ENCODE measurements at regions not wholly inside any gene's neighbourhood (a gene's known extent, or its start where the extent isn't known, plus 50 kb on each side); places are given as distances from the start of the nearest gene placed in this dataset.
"Not testable (repeated sequence)": the region's sequence is repeated elsewhere in the genome, so short reads cannot be mapped to it uniquely, and the experiment has no call there.

- ATAC-seq (ENCODE audit: low read depth) (no peak), DNase-seq (ENCODE audit: low spot score) (no peak)
- no peak for TF ChIP-seq CTCF (IDR thresholded peaks at IDR 0.05; ENCODE audit: poor library complexity, severe bottlenecking)
- Histone ChIP-seq H3K36me3 (ENCODE audit: low read depth) (no peaks in the 10 kb centered on the region), H3K27ac (ENCODE audit: poor library complexity, severe bottlenecking) (no peak overlapping the region), H3K27me3 (ENCODE audit: insufficient read depth, poor library complexity, severe bottlenecking) (no peaks in the 10 kb centered on the region), H3K4me3 (ENCODE audit: severe bottlenecking) (no peak overlapping the region), H3K9me3 (ENCODE audit: severe bottlenecking) (no peaks in the 10 kb centered on the region), H3K4me1 (ENCODE audit: insufficient read depth, poor library complexity, severe bottlenecking) (no peaks in the 10 kb centered on the region)
Observed at GRCh38 chr12:60594035-60594711, 998.3 kb downstream of the SLC16A7 start.

GRCh38 chr12:60602601-60603000 is 1006.8 kb downstream of the SLC16A7 start:
- ATAC-seq (ENCODE audit: low read depth), result no peak
- no peaks in the 10 kb centered on the region for H3K36me3 ChIP-seq (ENCODE audit: low read depth)
- H3K9me3 ChIP-seq (ENCODE audit: severe bottlenecking), result no peaks in the 10 kb centered on the region

DNA sequence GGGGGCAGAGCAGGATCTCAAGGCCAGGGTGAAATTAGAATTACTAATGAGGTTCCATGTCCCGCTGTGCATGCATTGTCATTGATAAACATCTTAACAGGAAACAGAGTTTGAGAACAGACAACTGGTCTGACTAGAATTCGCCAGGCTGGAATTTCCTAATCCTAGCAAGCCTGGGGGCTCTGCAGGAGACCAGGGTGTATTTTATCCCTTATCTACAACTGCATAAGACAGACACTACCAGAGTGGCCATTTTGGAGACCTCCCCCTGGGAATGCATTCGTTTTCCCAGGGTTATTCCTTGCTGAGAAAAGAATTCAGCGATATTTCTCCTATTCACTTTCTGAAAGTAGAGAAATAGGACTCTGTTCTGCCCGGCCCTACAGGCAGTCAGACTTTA is 1007.6 kb downstream of the SLC16A7 start:
- H3K36me3 ChIP-seq (ENCODE audit: low read depth); ATAC-seq (ENCODE audit: low read depth); H3K27me3 ChIP-seq (ENCODE audit: insufficient read depth, poor library complexity, severe bottlenecking); DNase-seq (ENCODE audit: low spot score); H3K4me3 ChIP-seq (ENCODE audit: severe bottlenecking); H3K9me3 ChIP-seq (ENCODE audit: severe bottlenecking); H3K4me1 ChIP-seq (ENCODE audit: insufficient read depth, poor library complexity, severe bottlenecking); H3K27ac ChIP-seq (ENCODE audit: poor library complexity, severe bottlenecking): not testable (repeated sequence)

More at GRCh38 chr12:60602601-60603000, 1006.8 kb downstream of the SLC16A7 start:
- Histone ChIP-seq H3K4me3 (ENCODE audit: severe bottlenecking) (no peak overlapping the region), H3K4me1 (ENCODE audit: insufficient read depth, poor library complexity, severe bottlenecking) (no peaks in the 10 kb centered on the region), H3K27me3 (ENCODE audit: insufficient read depth, poor library complexity, severe bottlenecking) (no peaks in the 10 kb centered on the region), H3K27ac (ENCODE audit: poor library complexity, severe bottlenecking) (no peak overlapping the region)
- DNase-seq (ENCODE audit: low spot score), result no peak
- no peak for TF ChIP-seq CTCF (IDR thresholded peaks at IDR 0.05; ENCODE audit: poor library complexity, severe bottlenecking)

DNA sequence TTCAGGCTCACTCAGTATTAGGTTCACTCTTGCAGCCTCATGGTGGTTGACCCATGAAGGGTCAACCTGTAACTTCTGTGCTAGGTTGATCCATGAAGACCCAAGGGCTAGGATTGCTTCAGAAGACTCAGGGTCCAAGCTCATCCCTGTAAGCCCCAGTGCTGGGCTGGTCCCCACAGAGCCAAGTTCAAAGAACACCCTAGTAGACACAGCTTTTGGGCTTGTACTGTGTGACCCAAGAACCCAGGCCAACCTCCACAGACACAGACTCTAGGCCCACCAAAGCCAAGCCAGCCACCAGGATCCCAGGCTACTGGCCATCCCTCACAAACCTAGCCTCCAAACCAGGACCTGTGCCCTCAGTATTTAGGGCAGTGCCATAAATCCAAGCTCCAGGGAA is 1020.6 kb downstream of the SLC16A7 start:
- no peak overlapping the region for H3K4me3 ChIP-seq (ENCODE audit: severe bottlenecking)
- no peak overlapping the region for H3K27ac ChIP-seq (ENCODE audit: poor library complexity, severe bottlenecking)
- DNase-seq (ENCODE audit: low spot score), result no peak
- ATAC-seq (ENCODE audit: low read depth), result no peak
- no peaks in the 10 kb centered on the region for H3K9me3 ChIP-seq (ENCODE audit: severe bottlenecking)
- H3K36me3 ChIP-seq (ENCODE audit: low read depth), result no peaks in the 10 kb centered on the region
- TF ChIP-seq CTCF (IDR thresholded peaks at IDR 0.05; ENCODE audit: poor library complexity, severe bottlenecking), result no peak
- H3K27me3 ChIP-seq (ENCODE audit: insufficient read depth, poor library complexity, severe bottlenecking), result no peaks in the 10 kb centered on the region
- no peaks in the 10 kb centered on the region for H3K4me1 ChIP-seq (ENCODE audit: insufficient read depth, poor library complexity, severe bottlenecking)

DNA sequence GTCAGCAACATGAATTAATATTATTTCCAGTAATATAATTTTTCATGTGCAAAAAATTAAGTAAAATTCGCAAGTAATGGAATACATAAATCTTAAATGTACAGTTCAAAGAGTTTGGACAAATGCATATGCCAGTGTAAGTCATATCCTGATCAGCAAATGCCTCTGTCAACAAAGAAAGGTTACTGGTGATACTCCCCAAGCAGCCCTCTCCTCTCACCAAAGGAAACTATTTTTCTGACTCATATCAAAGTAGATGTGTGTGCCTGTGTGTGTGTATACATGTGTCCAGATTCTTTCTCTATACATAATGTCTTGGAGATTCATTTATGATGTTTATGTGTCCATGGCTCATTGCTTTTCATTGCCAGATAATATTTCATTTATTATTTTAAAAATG is 1035.0 kb downstream of the SLC16A7 start:
- ATAC-seq (ENCODE audit: low read depth) (no peak), DNase-seq (ENCODE audit: low spot score) (no peak)
- Histone ChIP-seq H3K27ac (ENCODE audit: poor library complexity, severe bottlenecking) (no peak overlapping the region), H3K9me3 (ENCODE audit: severe bottlenecking) (no peaks in the 10 kb centered on the region), H3K36me3 (ENCODE audit: low read depth) (no peaks in the 10 kb centered on the region), H3K27me3 (ENCODE audit: insufficient read depth, poor library complexity, severe bottlenecking) (no peaks in the 10 kb centered on the region), H3K4me3 (ENCODE audit: severe bottlenecking) (no peak overlapping the region), H3K4me1 (ENCODE audit: insufficient read depth, poor library complexity, severe bottlenecking) (no peaks in the 10 kb centered on the region)
- TF ChIP-seq CTCF (IDR thresholded peaks at IDR 0.05; ENCODE audit: poor library complexity, severe bottlenecking), result no peak

Measured in RWPE2 (cell line).